HG03354 (cell line): ENCODE measurements at regions not wholly inside any gene's neighbourhood (a gene's known extent, or its start where the extent isn't known, plus 50 kb on each side); places are given as distances from the start of the nearest gene placed in this dataset.
"Not testable (repeated sequence)": the region's sequence is repeated elsewhere in the genome, so short reads cannot be mapped to it uniquely, and the experiment has no call there.

Experiments
- ATAC-seq: cut with Tn5 transposase; IDR thresholded peaks from one replicate; pipeline ENCODE4 v1.9.1; 2021; ENCODE audit warnings: mild to moderate bottlenecking; ENCODE audit not compliant: unreplicated experiment, poor library complexity, severe bottlenecking

DNA sequence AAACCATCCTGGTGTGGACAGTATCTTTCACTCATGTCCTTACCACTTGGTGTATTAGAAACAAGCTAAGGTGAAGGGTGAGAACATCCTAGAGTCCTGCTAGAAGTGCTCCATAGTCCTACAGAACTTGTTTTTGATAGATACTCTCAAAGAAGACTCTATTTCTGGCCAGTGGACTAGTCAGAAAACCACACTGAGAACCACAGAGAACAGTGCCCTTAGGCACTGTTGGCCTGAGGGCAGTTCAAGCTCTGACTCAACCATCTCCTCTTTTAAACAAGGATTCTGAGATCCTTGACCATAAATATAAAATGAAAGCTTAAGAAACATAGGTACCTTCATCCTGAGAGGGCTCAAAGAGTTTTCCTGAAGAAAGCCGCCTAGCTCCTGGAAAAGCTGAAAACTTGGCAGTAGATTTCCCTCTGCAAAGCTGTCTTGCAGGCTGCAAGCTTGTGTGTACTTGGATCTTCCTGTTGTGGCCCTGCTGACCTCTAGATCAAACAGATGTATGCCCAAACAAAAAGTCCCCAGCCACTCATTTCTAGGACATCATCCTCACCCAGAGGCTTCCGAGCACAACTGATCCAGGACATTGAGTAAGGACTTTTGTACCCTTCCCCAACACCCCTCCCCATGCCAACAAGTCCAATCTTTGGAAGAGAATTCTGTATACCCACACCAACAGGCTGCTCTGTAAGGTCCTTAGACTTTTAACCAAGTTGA is 111.6 kb upstream of the CXCL13 start:
- peak; percentile 46 for ATAC-seq

DNA sequence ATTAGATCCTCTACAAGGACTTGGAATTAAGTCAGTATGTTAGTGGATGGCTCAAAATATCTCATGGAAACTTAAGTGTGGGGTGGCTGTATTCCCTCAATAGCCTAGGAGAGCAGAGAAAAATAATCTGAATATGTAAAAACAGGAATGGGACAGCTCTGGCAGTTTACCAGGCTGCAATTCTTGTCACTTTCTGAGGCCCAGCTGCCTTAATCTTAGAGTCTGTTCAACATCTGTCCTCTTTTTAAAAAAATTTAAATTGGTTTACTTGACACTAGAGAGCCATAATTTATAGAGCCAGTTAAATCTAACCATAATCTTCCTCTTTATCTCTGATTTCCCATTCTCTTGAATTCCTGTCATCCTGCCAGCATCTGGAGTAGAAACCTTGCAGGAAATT is 109.2 kb upstream of the CXCL13 start:
- no peak for ATAC-seq

GRCh38 chr4:77500801-77501200 is 104.8 kb upstream of the CXCL13 start:
- no peak for ATAC-seq

- ATAC-seq: no peak
Observed at GRCh38 chr4:77501240-77501639, 104.4 kb upstream of the CXCL13 start.

- no peak for ATAC-seq
Observed at GRCh38 chr4:77501851-77502250, 103.8 kb upstream of the CXCL13 start.

DNA sequence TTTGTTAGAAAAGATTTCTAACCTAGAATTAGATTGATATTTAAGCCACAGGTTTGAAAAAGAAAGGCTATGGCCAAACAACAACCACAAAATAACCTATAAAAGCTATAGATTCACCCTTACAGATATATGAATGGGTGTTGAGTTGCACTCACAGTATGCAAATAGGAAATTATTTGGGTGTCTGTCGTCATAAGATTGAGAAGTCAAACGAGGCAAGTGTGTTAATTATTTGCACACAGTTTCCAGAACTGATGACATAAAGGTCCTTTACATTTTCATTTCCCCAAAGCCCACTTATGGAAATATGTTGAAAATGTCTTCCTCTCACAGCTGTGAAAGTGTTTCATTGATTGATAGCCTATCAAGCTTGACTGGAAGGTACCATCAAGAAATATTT is 101.2 kb upstream of the CXCL13 start:
- peak; percentile 43 for ATAC-seq

- ATAC-seq: no peak
Observed at GRCh38 chr4:77505275-77505957, 100.2 kb upstream of the CXCL13 start.

DNA sequence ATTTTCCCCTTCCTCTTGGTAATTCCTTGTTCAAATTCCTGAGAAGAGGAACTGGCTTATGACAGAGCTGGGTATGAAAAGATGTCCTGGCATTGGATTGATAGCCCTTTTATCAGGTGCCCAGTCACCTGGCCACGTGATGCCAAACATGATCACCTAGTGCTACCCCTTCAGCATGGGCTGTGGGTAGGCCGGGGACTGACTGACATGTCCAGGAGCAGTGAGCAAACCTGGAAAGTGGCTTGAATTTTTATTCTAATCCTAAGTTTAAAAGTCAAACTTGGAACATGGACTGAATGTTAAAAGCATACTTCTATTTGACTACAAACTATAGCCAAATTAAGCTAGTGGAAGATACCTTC is 99.7 kb upstream of the CXCL13 start:
- no peak for ATAC-seq

- no peak for ATAC-seq
Observed at GRCh38 chr4:77510367-77510766, 95.3 kb upstream of the CXCL13 start.

DNA sequence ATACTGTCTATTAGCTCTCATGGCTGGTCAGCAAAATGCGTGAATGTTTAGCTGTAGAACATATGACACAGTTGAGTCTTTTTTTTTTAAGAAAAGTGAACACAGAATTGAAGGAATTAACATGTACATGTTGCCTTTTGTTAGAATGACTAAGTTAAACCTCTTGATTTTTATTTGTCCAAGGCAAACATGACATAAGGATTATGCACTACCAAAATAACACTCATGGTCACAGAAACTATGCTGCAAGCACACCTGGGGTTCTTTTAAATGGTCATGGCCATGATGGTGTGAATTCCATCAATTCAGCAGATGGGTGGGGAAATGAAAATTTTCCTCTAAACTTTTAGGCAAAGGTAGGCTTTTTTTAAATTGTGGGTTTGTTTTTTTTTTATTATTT is 80.1 kb upstream of the CXCL13 start:
- ATAC-seq: no peak

- ATAC-seq: not testable (repeated sequence)
Observed at GRCh38 chr4:77527900-77528299, 77.7 kb upstream of the CXCL13 start.

- ATAC-seq: no peak
Observed at GRCh38 chr4:77538144-77538543, 67.5 kb upstream of the CXCL13 start.

GRCh38 chr4:77538574-77539157 is 67.0 kb upstream of the CXCL13 start:
- no peak for ATAC-seq
